Stimulated activated CD8-positive, alpha-beta memory T cell treated with anti-CD3 and anti-CD28 coated beads, Interleukin-15, amount 100 ng/mL, for 24 hours (primary cell): ENCODE measurements at regions not wholly inside any gene's neighbourhood (a gene's known extent, or its start where the extent isn't known, plus 50 kb on each side); places are given as distances from the start of the nearest gene placed in this dataset.

Source experiments
- DNase-seq: peaks from one replicate; pipeline ENCODE4 v3.0.0-alpha.2; 2020; ENCODE audit warnings: low read depth

DNA sequence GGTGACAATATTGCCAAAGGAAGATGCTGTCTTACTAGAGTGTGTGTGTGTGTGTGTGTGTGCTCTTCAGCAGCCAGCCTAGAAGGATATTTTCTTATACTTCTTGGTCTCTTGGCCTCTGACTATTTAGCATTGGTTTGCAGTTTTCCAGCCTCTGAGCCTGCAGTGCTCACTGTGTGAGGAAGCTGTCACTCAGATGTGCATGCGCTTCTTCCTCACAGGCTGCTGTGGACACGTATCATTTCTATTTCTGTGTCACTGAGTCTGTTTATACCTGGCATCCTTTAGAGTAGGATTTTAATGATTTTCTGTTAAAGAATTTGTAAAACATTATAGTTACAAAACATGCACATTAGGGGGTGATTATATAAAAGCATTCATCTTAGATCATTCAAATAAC, 83.3 kb downstream of the ALDH8A1 start:
- no peak for DNase-seq

DNA sequence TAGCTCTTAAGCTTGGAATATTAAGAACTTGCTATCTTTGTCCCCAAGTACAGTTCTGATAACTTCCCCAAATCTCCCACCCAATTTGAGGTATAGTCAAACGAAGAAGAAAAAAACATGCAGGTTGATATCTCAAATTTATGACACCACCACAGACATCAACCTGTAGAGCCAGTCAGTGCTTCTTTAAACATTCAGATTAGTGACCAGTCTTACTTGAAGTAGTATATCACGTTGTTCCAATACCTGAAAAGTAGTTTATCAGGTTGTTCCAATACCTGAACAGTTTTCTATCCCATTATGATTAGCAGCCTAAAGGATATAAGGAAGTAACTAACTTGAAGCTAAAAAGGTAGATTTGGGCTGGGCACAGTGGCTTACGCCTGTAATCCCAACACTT, 85.3 kb downstream of the ALDH8A1 start:
- no peak for DNase-seq

DNA sequence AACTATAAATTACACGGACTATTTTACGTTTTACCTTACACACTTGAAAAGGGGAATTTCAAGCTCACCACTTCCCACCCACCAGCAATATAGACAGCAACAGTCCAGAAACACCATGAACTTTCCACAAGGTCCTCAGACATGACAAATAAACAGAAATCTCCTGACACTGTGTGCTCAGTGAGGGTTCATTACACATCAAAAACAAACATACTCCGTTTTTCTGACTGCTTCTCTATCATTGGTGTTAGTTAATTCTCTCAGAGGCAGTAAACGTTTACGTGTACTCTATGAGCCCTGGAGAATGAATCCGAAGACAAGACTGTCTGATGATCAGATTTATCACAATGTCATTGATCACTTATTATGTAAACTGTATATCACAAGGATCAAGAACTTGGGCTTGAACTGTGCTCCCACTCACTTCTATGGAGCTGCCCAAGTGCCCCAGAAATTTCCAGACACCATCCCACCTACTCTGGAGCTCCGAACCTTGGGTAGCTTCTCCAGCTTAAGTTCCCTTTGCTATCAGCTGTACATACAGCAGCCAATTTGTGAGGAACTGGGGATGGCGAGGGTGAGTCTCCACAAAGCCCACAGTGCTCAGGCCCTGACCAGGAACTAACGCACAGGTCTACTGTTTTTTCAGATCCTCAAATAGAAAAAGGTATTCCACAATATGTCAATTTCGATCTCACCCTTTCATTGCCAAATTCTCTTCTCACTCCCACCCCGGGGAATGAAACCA, 86.0 kb downstream of the ALDH8A1 start:
- no peak for DNase-seq

DNA sequence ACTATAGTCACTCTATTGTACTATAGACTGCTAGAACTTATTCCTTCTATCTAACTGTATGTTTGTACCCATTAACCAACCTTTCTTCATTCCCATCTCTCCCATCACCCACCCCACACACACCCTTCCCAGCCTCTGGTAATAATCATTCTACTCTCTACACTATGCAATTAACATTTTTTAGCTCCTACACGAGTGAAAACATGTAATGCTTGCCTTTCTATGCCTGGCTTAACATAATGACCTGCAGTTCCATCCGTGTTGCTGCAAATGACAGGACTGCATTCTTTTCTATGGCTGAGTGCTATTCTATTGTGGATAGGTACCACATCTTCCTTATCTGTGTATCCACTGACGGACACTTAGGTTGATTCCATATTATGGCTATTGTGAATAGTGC, 95.5 kb downstream of the ALDH8A1 start:
- DNase-seq, result no peak

DNA sequence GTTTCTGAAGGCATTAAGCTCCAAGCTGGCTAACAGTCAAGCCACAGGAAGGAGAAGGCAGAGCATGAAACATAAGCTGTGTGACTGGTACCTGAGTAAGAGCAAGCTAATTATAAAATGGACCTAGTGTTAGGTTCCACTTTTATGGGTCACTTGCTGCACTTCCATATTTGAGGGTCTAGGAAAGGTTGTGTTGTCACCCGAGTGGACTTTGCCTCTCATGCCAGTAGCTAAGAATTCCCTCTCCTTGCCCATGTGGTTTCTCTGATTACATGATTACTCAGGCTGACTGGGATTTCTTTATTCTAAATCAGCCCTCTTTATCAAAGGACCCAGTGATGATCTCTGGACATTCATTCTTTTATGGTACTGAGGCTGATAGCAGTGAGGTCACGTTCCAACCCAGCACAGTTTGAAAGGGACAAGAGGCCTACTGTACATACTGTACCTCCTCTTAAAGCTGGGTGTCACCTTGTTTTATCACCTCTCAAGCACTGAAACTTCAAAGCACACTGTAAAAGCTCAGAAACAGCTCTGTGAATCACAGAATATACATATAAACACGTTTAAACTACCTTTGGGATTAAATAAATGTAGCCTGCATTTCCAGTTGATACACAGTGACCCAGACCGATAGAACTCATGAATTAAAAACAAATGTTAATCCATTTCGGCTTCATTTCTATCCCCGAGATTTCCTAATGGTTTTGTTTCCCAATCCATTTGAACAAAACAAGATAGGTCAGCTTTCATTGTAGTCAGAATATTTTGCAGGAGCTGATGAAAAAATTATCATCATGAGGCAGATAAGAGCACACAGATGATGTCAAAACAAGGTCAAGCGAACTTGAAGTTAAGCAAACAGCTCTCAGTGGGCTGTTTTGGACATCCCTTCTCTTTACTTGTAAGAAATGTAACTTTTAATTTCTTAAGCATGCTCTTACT, 96.5 kb downstream of the ALDH8A1 start:
- DNase-seq, result no peak

DNA sequence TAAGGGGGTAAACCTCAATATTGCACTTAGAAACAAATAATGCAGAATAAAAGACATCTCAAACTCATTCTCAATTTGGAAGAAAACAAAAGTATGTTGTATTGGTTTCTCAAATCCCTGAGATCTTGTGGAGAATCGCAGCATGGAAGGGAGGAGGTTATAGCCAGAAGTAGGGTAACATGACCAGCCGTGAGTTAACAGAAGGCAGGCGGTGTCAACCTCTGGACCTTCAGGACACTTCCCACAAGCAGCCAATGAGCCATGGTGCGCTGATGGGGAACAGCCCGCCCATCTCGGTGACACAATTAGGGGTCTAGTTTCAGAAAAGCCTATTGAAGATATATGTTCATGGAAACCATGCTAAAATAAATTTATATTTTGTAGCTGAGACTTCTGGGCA, 98.4 kb downstream of the ALDH8A1 start:
- DNase-seq, result no peak

DNA sequence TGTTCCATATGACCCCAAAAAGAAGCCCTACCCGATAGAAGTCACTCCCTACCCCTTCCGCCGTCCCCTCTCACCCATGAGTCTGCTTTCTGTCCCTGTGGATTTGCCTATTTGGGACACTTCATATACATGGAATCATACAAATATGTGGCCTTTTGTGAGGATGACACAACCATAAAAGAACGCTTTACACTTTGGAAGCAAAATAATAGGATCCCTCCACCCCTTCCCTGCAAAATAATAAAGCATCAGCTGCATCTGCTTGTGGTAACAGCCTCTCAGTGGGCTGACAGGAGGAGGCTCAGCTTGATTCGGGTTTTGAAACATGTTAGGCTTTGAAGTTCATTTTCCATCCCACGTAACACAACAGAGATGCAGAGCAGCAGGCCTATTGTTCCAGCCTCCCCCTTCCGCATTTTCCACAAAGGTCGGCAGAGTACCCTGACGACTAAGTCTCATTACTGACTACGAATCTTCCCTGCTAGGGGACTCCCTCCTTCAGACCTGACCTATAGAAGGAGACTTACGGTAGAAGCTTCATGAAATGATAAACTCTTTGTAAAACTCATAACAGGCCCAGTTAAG, 99.1 kb downstream of the ALDH8A1 start:
- DNase-seq, result no peak

DNA sequence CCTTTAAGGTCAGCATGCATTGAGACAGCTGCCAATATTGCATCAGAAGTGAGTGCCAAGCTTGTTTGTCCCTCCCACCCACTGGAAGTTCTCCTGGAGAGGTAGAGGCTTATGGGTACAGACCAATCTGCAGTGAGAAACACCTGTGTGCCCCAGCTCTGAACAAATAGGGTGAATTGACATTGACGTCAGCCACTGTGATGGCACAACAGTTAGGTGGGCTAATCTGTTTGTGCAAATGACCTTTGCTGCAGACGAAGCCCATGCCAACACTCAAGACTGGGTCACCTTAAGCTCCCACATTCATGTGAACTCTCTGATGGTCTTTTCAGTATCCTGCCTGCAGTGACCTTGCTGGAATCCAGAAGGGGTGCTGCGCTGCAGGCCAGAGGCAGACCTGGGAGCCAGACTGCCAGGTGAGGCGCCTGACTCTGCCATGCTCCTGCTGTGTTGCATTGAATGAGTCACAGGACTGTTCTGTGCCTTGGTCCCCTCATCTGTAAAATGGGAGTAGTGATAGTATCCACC, 99.9 kb downstream of the ALDH8A1 start:
- DNase-seq, result no peak

DNA sequence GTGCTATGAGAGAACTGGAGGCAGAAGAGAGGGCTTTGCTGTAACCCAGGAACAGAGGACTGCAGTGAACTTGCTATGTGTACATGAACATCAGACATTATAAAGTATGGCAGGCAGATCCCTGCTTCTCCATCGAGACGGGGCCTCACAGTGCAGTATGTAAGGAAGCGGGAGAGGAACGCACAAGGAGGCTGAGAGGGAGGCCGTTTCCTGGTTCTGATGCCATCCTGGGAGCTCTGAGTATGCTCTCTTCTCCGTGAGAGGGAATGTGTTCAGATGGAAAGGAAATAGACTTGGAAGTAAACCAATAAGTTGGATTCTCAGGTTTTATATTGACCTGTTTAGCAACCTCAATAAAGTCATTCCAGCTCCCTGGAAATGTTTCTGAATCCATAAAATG, 101.8 kb downstream of the ALDH8A1 start:
- no peak for DNase-seq

DNA sequence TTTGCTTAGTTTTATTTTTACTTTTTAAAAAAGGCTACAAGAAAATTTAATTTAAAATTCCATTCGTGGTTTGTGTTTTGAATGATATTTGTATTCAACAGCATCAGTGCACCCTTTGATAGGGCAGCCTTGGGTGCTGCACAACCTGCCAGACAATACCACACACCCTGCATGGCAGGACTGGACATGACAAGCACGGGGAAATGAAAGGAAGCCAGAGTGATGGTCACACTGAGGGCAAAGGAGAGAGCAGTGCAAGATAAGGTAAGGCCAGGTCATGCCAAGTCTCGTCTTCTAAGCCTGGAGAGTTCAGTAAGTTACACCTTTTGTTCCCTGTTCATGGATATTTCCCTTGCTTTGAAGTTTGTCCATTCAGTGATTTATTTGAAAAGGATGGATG, 103.0 kb downstream of the ALDH8A1 start:
- DNase-seq, result no peak

DNA sequence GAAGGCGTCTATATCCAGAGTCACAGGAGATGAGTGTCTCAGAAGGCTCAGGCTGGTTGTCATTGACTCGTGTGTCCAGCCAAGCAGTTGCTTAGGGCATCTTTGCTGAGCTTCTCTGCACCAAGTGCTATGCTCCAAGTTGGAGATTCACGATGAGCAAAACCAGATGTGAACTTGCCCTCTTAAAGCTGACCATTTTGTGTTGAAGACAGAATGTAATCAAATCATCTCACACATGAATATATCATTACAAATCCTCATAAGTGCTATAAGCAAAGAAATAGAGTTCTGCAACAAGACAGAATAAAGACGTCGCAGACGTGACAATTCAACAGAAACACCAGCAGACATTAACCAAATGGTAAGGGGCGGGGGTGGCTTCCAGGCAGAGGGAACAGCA, 103.9 kb downstream of the ALDH8A1 start:
- DNase-seq, result no peak

DNA sequence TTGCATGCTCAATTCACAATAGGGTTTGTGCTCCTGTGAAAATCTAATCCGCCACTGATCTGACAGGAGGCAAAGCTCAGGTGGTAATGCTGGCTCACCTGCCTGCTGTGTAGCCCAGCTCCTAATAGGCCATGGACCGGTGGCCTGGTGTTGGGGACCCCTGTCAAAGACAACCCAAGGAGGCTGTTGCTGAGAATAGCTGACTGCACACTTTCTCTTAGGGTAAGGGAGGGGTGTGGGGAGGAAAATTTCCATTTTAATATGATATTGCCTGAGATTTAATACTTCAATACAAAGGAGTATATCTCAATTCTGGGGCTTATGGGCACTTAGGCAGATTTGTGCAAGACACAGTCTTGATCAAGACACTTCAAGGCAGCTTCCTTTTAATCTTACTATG, 105.8 kb downstream of the ALDH8A1 start:
- no peak for DNase-seq

DNA sequence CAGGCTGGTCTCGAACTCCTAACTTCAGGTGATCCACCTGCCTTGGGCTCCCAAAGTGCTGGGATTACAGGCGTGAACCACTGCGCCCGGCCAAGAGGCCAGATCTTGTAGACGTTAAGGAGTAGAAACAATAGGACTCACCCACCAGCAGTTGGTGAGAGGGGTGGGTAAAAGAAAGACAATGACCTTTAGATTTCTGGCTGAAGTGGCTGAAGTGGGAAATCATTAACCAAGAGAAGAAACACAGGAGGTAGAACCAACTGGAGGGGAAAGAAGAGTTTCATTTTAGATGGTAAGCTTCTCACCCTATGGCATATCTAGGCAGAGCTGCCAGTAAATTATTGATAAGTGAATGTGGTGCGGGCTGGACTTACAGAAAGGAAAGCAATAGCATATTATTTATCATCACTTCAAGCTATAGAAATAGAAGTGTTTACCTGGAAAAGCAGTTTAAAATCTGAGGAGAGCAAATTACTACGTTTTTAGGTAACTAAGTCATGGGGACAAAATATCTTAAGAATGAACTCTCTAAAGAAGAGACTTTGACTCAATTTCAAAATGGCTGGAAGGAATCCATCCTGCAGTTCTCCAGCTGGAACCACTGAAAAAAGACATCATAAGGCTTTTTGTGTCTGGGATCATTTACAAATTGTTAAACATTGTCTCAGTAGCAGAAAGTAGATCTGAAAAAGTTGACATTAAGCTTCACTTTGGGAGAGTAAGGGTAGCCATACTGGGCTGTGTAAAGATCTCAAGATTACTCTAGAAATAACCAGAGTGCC, 109.6 kb downstream of the ALDH8A1 start:
- DNase-seq, result no peak

DNA sequence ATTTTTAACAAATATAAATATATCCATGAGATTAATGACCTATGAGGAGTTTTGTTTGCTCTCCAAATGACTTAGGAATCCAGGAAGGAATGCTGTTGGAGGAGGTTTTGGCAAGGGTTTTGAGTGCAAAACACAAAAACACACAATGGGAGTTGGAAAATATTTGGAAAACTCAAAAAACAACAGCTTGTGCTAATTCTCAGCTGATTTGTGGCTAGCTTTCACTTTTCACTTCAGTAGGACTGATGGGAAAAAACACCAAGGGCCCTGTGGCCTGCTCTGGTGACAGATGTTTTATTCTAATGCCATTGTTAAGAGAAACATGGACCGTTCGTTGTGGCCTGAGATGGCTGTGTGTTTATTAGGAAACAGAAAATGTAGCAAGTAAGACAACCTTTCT, 113.9 kb downstream of the ALDH8A1 start:
- DNase-seq, result no peak

DNA sequence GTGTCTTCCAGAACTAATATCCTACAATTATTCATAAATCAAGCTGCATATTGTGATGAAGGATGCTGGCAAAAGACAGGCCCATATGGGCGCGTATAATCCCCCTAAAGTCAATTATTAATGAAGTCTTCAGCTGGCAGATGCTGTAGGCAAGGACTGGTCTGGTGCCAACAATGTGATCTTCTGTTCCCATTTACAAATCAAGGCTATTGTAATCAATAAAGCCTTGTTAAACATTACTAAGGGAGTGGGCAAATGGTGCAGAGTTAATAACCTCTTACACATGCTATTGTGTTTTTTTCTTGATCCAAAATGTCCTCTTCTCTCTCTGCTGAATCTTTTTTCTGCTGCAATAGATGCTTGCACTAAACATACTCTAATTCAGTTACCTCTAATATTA, 119.0 kb downstream of the ALDH8A1 start:
- DNase-seq, result no peak

DNA sequence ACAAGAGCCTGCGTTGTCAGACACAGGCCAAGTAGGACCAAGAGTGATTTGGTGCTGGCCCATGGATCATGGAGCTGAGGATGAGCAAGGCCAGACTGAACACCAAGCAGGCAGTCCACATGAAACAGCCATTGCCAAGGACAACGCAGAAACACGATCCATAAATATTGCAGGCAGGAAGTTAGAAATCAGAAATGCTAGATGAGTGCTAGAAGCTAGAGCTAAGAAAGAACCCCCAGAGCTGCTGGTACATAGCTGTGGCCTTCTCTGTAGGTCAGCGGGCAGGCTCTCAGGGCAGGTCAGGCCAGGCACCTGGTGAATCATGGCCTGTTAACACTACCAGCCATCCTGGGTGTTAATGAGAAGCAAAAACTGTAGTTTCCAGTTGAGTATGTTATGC, 119.7 kb downstream of the ALDH8A1 start:
- DNase-seq, result no peak

DNA sequence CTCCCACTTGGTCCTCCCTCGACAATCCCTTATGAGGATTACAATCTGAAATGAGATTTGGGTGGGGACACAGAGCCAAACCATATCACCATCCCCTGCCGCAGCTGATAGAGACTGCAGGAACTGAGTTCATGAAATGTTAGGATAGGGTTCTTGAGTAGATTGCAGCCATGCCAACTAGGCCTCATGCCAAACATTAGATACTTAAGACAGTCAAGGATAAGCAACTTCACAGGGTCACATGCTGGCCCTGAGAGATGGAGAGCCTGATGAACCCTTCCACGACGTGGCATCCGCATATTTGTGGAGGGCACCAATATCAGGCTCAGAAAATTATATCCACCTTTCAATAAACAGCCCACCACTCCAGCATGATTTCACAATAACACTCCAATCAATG, 121.3 kb downstream of the ALDH8A1 start:
- DNase-seq, result no peak

DNA sequence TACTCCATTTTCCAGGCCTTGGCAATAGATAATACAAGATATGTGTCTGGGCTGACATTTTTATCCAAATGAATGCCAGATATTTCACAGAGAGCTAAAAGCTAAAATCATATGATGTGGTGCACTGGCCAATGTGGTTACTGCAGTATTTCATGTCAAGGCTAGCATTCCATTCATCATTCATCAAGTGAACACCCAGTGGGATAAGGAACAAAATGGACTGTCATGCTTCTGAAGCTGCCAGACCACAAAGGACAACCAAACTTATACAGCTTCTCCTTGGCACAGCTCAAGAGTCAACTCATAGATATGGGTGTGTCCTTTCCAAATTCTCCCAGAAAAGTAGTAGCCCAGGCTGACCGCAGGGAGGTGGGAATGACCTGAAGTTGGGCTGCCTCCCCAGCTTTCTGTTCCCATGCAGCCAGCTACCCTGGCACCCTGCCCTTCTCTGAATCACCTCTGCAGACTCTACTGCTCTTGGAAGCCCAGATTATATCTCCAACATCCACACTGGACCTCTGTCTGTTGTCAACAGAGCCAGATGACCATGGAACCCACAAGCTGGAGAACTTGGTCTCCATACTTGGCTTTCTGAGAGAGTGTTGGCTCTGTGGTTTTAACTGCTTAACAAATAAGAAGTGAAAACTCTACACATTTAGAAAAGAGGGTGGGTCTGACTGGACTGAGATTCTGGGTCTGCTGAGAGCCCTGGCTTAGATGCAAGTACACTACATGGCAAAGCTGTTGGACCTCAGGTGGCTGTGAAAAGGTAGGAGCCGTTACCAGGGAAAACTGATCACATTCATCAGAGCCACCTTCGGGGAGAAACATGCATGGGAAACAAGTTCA, 122.8 kb downstream of the ALDH8A1 start:
- no peak for DNase-seq

DNA sequence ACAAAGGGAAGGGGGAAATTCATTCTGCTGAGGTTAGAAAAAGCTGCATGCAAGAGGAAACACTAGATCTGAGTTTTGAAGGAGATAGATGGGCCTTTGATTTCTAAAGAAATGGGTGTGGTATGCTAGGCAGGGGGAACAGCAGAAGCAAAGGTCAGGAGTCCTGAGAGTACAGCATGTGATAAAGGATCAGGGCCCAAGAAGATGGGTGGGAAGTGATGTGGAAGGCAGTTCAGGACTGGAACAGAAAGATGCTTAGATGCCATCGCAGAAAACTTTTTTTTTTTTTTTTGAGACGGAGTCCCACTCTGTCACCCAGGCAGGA, 126.2 kb downstream of the ALDH8A1 start:
- no peak for DNase-seq

DNA sequence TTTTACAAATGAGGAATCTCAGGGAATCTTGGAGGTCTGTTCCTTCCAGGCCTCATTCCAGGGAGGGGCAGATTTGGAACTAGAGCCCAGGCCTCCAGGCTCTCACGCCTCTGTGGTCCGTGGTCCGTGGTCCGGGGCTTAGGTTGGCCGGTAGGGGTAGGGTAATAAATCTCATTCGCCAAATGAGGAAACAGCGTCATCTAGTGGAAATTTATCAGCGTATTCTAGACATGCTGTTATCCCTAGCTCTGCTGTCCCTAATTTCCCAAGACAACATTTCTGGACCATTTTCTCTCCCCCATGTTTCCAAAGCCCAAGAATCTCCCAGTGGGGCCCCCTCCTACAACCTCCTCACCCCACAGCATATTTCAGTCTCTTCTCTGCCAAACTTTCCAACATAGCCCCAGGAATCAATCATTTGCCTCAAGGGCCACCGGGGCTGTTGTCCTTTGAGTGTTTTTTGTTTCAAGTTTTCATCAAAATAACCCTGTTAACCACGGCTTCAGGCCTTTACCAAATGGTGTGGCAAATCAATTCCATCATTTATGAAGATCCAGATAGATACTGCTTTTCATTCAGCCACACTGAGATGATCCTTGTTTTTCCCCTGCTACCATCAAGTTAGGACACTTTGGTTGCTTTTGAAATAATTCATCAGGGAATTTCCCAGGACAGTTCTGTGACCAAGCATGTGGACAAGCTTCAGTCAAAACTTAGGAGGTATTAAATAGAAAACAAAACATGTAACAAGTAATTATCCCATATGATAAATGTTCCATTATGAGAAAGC, 126.8 kb downstream of the ALDH8A1 start:
- no peak for DNase-seq
